ENCODE measurements at regions not wholly inside any gene's neighbourhood (a gene's known extent, or its start where the extent isn't known, plus 50 kb on each side); places are given as distances from the start of the nearest gene placed in this dataset.

DNA sequence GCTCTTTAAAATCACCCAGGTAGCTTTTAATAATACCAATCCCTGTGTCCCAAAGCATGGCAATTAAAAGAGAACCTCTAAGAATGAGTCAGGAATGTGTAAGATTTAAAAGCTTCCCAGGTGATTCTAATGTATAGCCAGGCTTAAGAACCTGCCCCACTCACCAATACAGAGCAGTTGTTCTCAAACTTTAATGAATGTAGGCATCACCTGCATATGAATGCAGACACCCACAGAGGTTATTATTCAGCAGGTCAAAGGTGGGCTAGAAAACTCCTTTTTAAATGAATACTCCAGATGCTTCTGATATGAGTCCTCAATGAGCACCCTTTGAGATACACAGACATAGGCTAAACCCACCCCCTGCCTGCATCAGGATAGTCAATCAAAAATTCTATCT lies 298.1 kb upstream of the KCNMB2 start:
- no peak for DNase-seq (ENCODE audit: low read depth)
- TF ChIP-seq, protein P1, sequence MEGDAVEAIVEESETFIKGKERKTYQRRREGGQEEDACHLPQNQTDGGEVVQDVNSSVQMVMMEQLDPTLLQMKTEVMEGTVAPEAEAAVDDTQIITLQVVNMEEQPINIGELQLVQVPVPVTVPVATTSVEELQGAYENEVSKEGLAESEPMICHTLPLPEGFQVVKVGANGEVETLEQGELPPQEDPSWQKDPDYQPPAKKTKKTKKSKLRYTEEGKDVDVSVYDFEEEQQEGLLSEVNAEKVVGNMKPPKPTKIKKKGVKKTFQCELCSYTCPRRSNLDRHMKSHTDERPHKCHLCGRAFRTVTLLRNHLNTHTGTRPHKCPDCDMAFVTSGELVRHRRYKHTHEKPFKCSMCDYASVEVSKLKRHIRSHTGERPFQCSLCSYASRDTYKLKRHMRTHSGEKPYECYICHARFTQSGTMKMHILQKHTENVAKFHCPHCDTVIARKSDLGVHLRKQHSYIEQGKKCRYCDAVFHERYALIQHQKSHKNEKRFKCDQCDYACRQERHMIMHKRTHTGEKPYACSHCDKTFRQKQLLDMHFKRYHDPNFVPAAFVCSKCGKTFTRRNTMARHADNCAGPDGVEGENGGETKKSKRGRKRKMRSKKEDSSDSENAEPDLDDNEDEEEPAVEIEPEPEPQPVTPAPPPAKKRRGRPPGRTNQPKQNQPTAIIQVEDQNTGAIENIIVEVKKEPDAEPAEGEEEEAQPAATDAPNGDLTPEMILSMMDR (conservative IDR thresholded peaks at IDR 0.05; ENCODE audit: low read depth, low read length): no peak
- no peak overlapping the region for H3K4me3 ChIP-seq (ENCODE audit: low read length)

DNA sequence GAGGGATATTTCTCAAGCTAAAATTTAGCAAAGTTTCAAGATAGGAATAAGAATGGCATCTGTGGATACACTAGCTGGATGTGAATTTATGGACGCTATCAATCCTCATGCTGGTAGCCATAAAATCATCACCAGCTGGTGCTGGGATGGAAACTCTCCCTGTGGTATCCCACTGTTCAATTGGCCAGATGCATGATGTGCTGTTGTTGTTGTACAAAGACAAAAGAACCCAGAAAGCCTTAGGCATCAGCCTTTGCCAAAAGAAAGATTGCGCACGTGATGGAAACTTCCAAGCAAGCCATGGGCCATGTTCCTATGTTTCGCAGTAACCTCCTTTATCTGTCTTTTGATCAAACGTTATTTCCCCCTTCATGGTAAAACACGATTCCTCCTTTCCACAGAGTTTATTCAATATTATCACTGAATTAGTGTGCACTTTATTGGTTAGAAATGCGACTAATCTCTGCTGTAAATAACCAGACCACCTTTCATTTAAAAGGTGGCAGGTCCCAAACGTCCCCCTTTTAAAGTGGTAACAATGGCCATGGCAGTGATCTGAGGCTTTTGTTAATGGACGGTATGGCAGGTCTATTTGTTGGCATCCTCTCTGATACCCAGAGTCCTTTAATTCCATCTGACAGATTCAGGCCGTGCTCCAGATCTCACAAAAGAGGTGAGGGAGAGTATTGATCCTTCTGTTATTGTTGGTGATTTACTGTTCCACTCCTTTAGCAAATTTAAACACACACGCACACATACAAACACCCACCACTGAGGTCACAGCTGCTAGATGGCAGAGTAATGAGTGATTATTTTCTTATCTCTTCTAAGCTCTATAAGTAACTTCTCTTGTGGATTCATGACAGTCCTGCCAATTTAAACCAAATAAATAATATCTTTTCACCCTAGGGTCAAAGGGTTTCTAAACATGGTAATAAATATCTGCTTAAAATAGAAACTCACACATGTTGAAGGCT lies 291.2 kb upstream of the KCNMB2 start:
- no peak for DNase-seq (ENCODE audit: low read depth)
- TF ChIP-seq, protein P1 (conservative IDR thresholded peaks at IDR 0.05; ENCODE audit: low read depth, low read length): no peak
- no peak overlapping the region for H3K4me3 ChIP-seq (ENCODE audit: low read length)

DNA sequence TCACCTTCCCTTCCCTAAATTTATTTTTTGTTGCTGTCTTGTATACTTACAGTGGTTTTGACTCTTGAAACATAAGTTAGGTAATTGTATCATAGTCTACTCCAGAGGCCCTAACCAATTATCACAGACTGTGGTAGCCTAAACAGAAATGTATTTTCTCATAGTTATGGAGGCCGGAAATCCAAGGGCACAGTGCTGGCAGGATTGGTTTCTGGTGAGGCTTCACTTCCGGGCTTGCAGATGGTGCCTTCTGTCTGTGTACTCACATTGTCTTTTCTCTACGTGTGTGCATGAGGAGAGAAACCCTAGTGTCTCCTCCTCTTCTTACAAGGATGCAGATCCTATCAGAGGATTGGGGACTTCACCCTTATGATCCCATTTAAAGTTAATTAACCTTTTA lies 290.2 kb upstream of the KCNMB2 start:
- DNase-seq (ENCODE audit: low read depth): no peak
- no peak overlapping the region for H3K4me3 ChIP-seq (ENCODE audit: low read length)
- TF ChIP-seq, protein P1 (conservative IDR thresholded peaks at IDR 0.05; ENCODE audit: low read depth, low read length): no peak

DNA sequence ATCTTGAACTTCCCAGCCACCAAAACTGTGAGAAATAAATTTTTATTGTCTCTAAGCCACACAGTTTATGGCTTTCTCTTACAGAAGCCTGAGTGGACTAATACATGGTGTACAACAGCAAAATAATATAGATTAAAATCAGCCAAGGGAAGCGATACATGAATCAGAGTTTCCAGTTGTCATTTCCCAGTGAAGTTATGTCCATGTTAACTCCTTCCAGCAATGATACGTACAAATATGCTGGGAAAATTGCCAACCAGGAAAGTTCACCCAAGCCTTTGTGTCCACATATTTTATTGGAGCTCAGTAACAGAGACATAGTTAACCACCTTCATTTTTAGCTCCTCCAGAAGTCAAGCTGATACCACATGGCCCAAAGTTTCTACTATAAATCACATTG lies 280.9 kb upstream of the KCNMB2 start:
- no peak overlapping the region for H3K4me3 ChIP-seq (ENCODE audit: low read length)
- no peak for DNase-seq (ENCODE audit: low read depth)
- TF ChIP-seq, protein P1 (conservative IDR thresholded peaks at IDR 0.05; ENCODE audit: low read depth, low read length): no peak

DNA sequence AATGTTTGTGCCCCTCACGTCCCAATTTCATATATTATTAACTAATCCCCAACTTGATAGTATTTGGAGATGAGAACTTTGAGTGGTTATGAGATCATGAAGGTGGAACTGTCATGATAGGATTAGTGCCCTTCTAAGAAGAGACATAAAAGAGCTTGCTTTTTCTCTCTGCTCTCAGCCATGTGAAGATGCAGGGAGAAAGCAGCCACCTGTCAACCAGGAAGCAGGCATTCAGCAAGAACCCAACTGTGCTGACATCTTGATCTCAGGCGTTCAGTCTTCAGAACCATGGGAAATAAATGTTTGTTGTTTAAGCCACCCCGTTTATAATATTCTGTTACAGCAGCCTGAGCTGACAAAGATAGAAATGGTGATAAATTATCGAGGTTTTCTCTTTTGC lies 278.7 kb upstream of the KCNMB2 start:
- TF ChIP-seq, protein P1 (conservative IDR thresholded peaks at IDR 0.05; ENCODE audit: low read depth, low read length): no peak
- no peak for DNase-seq (ENCODE audit: low read depth)
- no peak overlapping the region for H3K4me3 ChIP-seq (ENCODE audit: low read length)

DNA sequence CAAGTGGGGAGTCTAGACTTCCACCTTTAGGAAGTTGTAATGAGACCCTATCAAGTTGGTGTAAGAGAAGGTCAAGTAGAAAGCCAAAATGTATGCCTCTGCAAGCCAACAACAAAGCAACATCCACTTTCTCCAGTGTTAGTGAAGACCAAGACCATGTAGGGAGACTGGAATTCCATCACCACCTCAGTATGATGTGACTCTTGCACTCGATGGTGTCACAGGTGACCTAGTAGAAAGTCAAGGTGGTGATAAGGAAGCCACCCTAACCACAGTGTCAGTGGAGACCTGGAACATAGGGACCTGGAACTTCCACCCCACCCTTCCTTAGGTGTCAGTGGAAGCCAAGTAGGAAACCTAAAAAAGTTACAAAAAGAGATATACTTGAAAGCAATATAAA lies 278.1 kb upstream of the KCNMB2 start:
- TF ChIP-seq, protein P1 (conservative IDR thresholded peaks at IDR 0.05; ENCODE audit: low read depth, low read length): no peak

DNA sequence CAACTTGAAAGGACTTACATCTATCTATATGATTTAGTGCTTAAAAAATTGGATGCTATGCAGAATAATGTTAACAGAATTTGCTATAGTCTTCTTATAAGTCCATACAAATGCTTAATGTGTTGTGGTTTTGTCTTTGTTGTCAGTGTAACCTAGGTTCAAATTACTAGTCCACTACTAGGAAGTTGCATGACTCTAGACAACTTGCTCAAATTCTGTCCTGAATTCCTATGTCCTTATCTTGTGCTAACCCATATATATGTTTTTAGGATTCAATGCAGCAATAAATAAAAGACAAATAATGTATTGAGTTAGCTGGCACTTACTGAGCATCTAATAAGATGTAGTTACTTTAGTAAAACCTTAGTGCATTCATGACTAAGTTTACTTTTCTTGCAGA lies 276.5 kb upstream of the KCNMB2 start:
- no peak overlapping the region for H3K4me3 ChIP-seq (ENCODE audit: low read length)
- TF ChIP-seq, protein P1 (conservative IDR thresholded peaks at IDR 0.05; ENCODE audit: low read depth, low read length): no peak
- no peak for DNase-seq (ENCODE audit: low read depth)

More for the DNA sequence above, 278.1 kb upstream of the KCNMB2 start:
- no peak overlapping the region for H3K4me3 ChIP-seq (ENCODE audit: low read length)
- no peak for DNase-seq (ENCODE audit: low read depth)
